ENCODE measurements at regions not wholly inside any gene's neighbourhood (a gene's known extent, or its start where the extent isn't known, plus 50 kb on each side); places are given as distances from the start of the nearest gene placed in this dataset.

DNA sequence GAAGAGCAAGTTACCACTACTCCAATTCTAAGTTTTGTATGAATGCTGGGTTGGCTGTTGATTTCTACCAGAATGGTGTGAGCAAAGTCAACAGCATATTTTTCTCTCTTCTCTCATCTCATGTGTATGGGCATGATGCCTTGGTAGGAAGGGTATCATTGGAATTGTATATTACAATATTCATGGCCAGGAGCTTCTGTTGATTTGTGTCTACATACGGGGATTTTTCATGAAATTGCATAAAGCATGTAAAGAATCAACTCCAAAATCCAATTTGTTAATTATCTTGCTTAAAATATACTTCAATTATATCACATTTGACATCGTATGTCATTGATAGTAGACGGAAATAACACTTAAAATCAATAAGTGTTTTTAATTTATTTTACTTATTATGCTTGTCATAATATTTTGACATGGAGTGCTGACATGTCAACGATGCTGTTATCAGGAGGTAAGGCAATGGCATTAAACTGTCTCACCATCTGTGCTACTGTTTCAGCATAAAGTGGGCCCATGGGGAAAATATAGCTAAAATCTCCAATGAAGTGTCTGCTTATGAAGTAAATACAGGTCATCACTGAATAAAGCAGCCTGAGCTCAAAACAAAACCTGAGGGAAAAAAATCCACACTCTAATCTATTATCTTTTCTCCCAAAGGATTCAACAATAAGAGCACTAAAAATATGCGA is 142.2 kb upstream of the NBPF11 start:
- ChIA-PET CTCF (no interaction called here), POLR2A (ENCODE audit: unreplicated experiment) (no interaction called here)
- Histone ChIP-seq H4K8ac (ENCODE audit: low read depth in 2 of 2, low read length in 2 of 2) (no peak overlapping the region), H2AFZ (replicated peaks; ENCODE audit: low read length, poor library complexity) (no peak overlapping the region), H3K56ac (ENCODE audit: extremely low read depth, insufficient read depth, low read length) (no peak overlapping the region; the same call in 1 of the 2 replicates), H3K4ac (ENCODE audit: low read depth, low read length) (no peak overlapping the region), H2AK9ac (replicated peaks; ENCODE audit: low read depth, low read length, poor library complexity) (no peak overlapping the region), H3K9ac (ENCODE audit: low read depth, low read length) (no peak overlapping the region), H3K9me3 (ENCODE audit: control insufficient read depth, insufficient read depth, low read length) (no peaks in the 10 kb centered on the region), H2BK5ac (ENCODE audit: low read depth, low read length, poor library complexity, severe bottlenecking) (no peak overlapping the region), H3K4me3 (ENCODE audit: insufficient read depth, low read depth, low read length) (no peak overlapping the region), H2BK20ac (ENCODE audit: low read depth, low read length) (no peak overlapping the region), H3K9me1 (ENCODE audit: insufficient read depth, low read length) (no peaks in the 10 kb centered on the region), H3K27me3 (ENCODE audit: control insufficient read depth, insufficient read depth, low read length) (no peaks in the 10 kb centered on the region), H3K36me3 (ENCODE audit: control insufficient read depth, insufficient read depth, low read length) (no peaks in the 10 kb centered on the region), H3K27ac (ENCODE audit: insufficient read depth, low read length) (no peak overlapping the region), H3K18ac (ENCODE audit: low read depth, low read length) (no peak overlapping the region), H3K4me1 (ENCODE audit: control insufficient read depth, insufficient read depth, low read length) (no peaks in the 10 kb centered on the region), H3K23ac (ENCODE audit: low read depth, low read length) (no peak overlapping the region), H4K5ac (ENCODE audit: low read depth, low read length) (no peak overlapping the region), H2BK120ac (ENCODE audit: low read depth, low read length) (no peak overlapping the region), H3K14ac (replicated peaks; ENCODE audit: low read depth, low read length) (no peak overlapping the region), H3K79me1 (ENCODE audit: low read depth in 1 of 2, low read length in 2 of 2) (no peaks in the 10 kb centered on the region), H3K4me2 (ENCODE audit: low read depth, low read length) (no peak overlapping the region), H4K20me1 (ENCODE audit: insufficient read depth, low read length) (no peaks in the 10 kb centered on the region), H2BK15ac (ENCODE audit: low read depth, low read length) (no peak overlapping the region), H2AK5ac (ENCODE audit: low read depth, low read length) (no peak overlapping the region), H4K91ac (ENCODE audit: insufficient read depth, low read depth, low read length) (no peak overlapping the region)
- intact Hi-C loops (cut with micrococcal nuclease): no loop called here
- WGBS, 2 experiments (ENCODE audit: extremely low coverage in 2 of 2, insufficient read length in 1 of 2): no CpG with 5 or more reads among the region's 5 CpGs
- no TSS peak for BruUV-seq (replicated peaks)
- dilution Hi-C loops (cut with HindIII; ENCODE audit: low sequenced_read_pairs, unreplicated experiment): no loop called here
- no peak for ATAC-seq (ENCODE audit: low read depth)
- no peak for DNase-seq
- in situ Hi-C loops (cut with MboI; ENCODE audit: low sequenced_read_pairs): loop anchor here (10.0 kb wide), 1 partner anchor 61 kb away; no protein-coding TSS in a partner anchor
- TF ChIP-seq RCOR1 (IDR thresholded peaks at IDR 0.05; ENCODE audit: insufficient replicate concordance, low read length) (no peak), USF2 (IDR thresholded peaks at IDR 0.05; ENCODE audit: low read depth, low read length) (no peak), SMC3 (IDR thresholded peaks at IDR 0.05; ENCODE audit: low read depth, low read length) (no peak), ELK1 (IDR thresholded peaks at IDR 0.05; ENCODE audit: borderline replicate concordance, low read depth, low read length) (no peak), CEBPB (IDR thresholded peaks at IDR 0.05; ENCODE audit: low read depth, low read length) (no peak), MXI1 (IDR thresholded peaks at IDR 0.05; ENCODE audit: borderline replicate concordance, low read depth, low read length) (no peak), CTCF (conservative IDR thresholded peaks at IDR 0.05; ENCODE audit: low read depth, low read length) (no peak), POLR2A (IDR thresholded peaks at IDR 0.05; ENCODE audit: low read depth, low read length) (no peak), RAD21 (IDR thresholded peaks at IDR 0.05; ENCODE audit: low read length) (no peak), MAZ (IDR thresholded peaks at IDR 0.05; ENCODE audit: borderline replicate concordance, low read depth, low read length) (no peak), FOS (IDR thresholded peaks at IDR 0.05; ENCODE audit: low read depth, low read length) (no peak), NFE2L2 (IDR thresholded peaks at IDR 0.05; ENCODE audit: low read depth, low read length) (no peak), RFX5 (IDR thresholded peaks at IDR 0.05; ENCODE audit: low read depth, low read length) (no peak), BHLHE40 (IDR thresholded peaks at IDR 0.05; ENCODE audit: low read depth, low read length) (no peak), CHD1 (IDR thresholded peaks at IDR 0.05; ENCODE audit: low read depth, low read length) (no peak)

Data from IMR-90 (cell line).